Esophagus (tissue), 2 donors: ENCODE measurements at regions not wholly inside any gene's neighbourhood (a gene's known extent, or its start where the extent isn't known, plus 50 kb on each side); places are given as distances from the start of the nearest gene placed in this dataset.

Experiments used
- H3K27ac ChIP-seq, 2 donors: one replicate each; pipeline ENCODE4 v1.5.1; 2013; ENCODE audit warnings: low read depth in 2 of 2, mild to moderate bottlenecking in 2 of 2, inconsistent platforms in 1 of 2, low read length in 1 of 2, moderate library complexity in 1 of 2
- H3K27me3 ChIP-seq, 2 donors: one replicate each; pipeline ENCODE4 v1.6.1; 2013; ENCODE audit warnings: low read length in 2 of 2, control low read depth in 1 of 2, mild to moderate bottlenecking in 1 of 2; ENCODE audit not compliant: insufficient read depth in 2 of 2, control insufficient read depth in 1 of 2
- H3K36me3 ChIP-seq, 2 donors: one replicate each; pipeline ENCODE4 v1.6.1; 2013; ENCODE audit warnings: low read length in 1 of 2; ENCODE audit not compliant: control insufficient read depth in 2 of 2, insufficient read depth in 2 of 2
- H3K4me1 ChIP-seq, 2 donors: one replicate each; pipeline ENCODE4 v1.6.1; 2013; ENCODE audit warnings: low read length in 1 of 2; ENCODE audit not compliant: control insufficient read depth in 2 of 2, insufficient read depth in 2 of 2
- H3K4me3 ChIP-seq, 2 donors: one replicate each; pipeline ENCODE4 v1.5.1; 2013; ENCODE audit warnings: low read length in 2 of 2, mild to moderate bottlenecking in 2 of 2, low read depth in 1 of 2, moderate library complexity in 1 of 2
- H3K9me3 ChIP-seq, 2 donors: one replicate each; pipeline ENCODE4 v1.6.1; 2013; ENCODE audit warnings: mild to moderate bottlenecking in 2 of 2, low read depth in 1 of 2, low read length in 1 of 2, moderate library complexity in 1 of 2; ENCODE audit not compliant: control insufficient read depth in 2 of 2, insufficient read depth in 1 of 2
- WGBS, 2 donors: extraction: QIAGEN DNeasy Blood & Tissue Kit; methylation state at CpG; one replicate each; pipeline ENCODE4 v1.1.7; 2013; 5-methylcytosine and 5-hydroxymethylcytosine counted together
- donor health status: healthy with polysubstance abuse.
- donor health status: Bipolar disorder and iron deficiency.

GRCh38 chr13:107157271-107157670, 589.3 kb upstream of the ARGLU1 start:
- Histone ChIP-seq H3K27ac (no peak overlapping the region), H3K36me3 (no peaks in the 10 kb centered on the region), H3K9me3 (no peaks in the 10 kb centered on the region), H3K27me3 (no peaks in the 10 kb centered on the region), H3K4me1 (no peaks in the 10 kb centered on the region), H3K4me3 (no peak overlapping the region)
- 53 to 70% methylated on average over 2 of the region's 2 CpGs for WGBS, 2 donors

DNA sequence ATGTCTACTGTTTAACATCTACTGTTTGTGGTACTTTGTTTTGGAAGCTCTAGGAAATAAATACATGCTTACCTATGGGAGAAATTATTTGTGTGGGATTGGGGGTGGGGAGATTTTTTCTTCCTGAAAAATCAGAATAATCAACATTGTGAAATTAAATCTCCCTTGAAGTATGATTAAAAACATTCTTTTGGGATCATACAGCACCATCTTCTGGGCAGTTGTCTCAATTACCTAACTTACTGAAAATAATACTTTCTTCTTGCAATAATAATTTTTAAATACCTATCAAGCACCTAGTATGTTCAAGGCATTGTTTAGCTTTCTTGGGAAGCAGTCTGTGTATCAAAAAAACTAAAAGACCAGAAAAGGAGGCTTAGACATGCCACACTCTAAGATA, 576.5 kb upstream of the ARGLU1 start:
- Histone ChIP-seq H3K4me1 (no peaks in the 10 kb centered on the region), H3K36me3 (no peaks in the 10 kb centered on the region), H3K27ac (no peak overlapping the region), H3K9me3 (no peaks in the 10 kb centered on the region), H3K4me3 (no peak overlapping the region), H3K27me3 (no peaks in the 10 kb centered on the region)

DNA sequence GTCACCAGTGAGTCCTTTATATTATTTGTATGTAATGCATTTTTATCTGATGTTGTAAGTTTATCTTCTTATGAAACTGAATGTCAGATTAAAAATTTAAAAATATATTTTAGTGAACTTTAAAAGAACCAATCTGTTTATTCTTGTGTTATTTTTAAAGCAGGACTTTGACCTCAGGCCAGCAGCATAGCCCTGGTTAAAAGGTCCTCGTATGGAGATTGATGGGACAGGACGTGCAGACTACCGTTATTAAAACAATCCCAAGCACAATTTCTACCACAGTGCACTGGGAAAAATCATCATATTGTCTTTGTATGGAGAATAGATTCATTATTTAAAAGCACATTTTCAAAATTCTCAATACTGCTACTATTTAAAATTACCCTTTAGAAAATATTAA, 573.8 kb upstream of the ARGLU1 start:
- Histone ChIP-seq H3K4me1 (no peaks in the 10 kb centered on the region), H3K9me3 (no peaks in the 10 kb centered on the region), H3K4me3 (no peak overlapping the region), H3K27me3 (no peaks in the 10 kb centered on the region), H3K27ac (no peak overlapping the region), H3K36me3 (no peaks in the 10 kb centered on the region)
- 56 to 63% methylated on average over 3 of the region's 3 CpGs for WGBS, 2 donors

- Histone ChIP-seq H3K27ac (no peak overlapping the region), H3K27me3 (no peaks in the 10 kb centered on the region), H3K4me1 (no peaks in the 10 kb centered on the region), H3K4me3 (no peak overlapping the region), H3K36me3 (no peaks in the 10 kb centered on the region), H3K9me3 (no peaks in the 10 kb centered on the region)
- WGBS, 2 donors, result 29 to 53% methylated on average over 1 of the region's 1 CpG
Measured at GRCh38 chr13:107139006-107139405, 571.1 kb upstream of the ARGLU1 start.

GRCh38 chr13:107138486-107138885, 570.5 kb upstream of the ARGLU1 start:
- H3K27me3 ChIP-seq, result no peaks in the 10 kb centered on the region
- no peaks in the 10 kb centered on the region for H3K9me3 ChIP-seq
- 62 to 79% methylated on average over 1 of the region's 1 CpG for WGBS, 2 donors
- H3K4me3 ChIP-seq, result no peak overlapping the region
- H3K27ac ChIP-seq, result no peak overlapping the region
- H3K36me3 ChIP-seq, result no peaks in the 10 kb centered on the region
- H3K4me1 ChIP-seq, result no peaks in the 10 kb centered on the region

DNA sequence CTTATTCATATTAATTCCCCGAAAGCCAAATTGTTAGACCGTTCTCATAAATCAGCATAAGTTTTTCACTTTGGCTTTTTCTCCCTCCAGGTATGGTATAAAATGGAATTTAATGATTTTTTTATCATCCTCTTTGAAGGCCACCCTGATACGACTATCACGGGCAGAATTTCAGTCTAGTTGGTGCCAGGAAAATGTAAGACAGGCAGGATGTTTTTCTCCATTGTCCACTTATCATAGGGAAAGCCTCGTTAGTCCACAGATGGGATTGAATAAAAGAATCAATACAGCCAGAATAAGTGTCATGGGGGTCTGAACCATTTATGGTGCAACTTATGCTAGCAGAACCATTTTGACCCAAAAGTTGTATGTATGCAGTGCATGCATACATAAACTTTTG, 566.0 kb upstream of the ARGLU1 start:
- H3K9me3 ChIP-seq, result peaks cover 0 to 3% of the 10 kb centered on the region in 2 donors
- H3K27ac ChIP-seq, result no peak overlapping the region
- H3K4me1 ChIP-seq, result no peaks in the 10 kb centered on the region
- H3K27me3 ChIP-seq, result no peaks in the 10 kb centered on the region
- H3K36me3 ChIP-seq, result no peaks in the 10 kb centered on the region
- H3K4me3 ChIP-seq, result no peak overlapping the region
- 79 to 85% methylated on average over 5 of the region's 5 CpGs for WGBS, 2 donors

GRCh38 chr13:107130566-107130965, 562.6 kb upstream of the ARGLU1 start:
- 64 to 69% methylated on average over 1 of the region's 1 CpG for WGBS, 2 donors

GRCh38 chr13:107124730-107125129, 556.8 kb upstream of the ARGLU1 start:
- H3K9me3 ChIP-seq, result no peaks in the 10 kb centered on the region
- H3K27me3 ChIP-seq, result no peaks in the 10 kb centered on the region
- WGBS, 2 donors, result 43 to 52% methylated on average over 5 of the region's 5 CpGs
- H3K4me3 ChIP-seq, result no peak overlapping the region
- no peaks in the 10 kb centered on the region for H3K36me3 ChIP-seq
- H3K27ac ChIP-seq, result no peak overlapping the region
- H3K4me1 ChIP-seq, result no peaks in the 10 kb centered on the region

More at GRCh38 chr13:107130566-107130965, 562.6 kb upstream of the ARGLU1 start:
- H3K4me3 ChIP-seq, result no peak overlapping the region
- H3K27me3 ChIP-seq, result no peaks in the 10 kb centered on the region
- peaks cover 0 to 3% of the 10 kb centered on the region in 2 donors for H3K9me3 ChIP-seq
- H3K4me1 ChIP-seq, result no peaks in the 10 kb centered on the region
- no peaks in the 10 kb centered on the region for H3K36me3 ChIP-seq
- H3K27ac ChIP-seq, result no peak overlapping the region

- Histone ChIP-seq H3K36me3 (no peaks in the 10 kb centered on the region), H3K4me3 (no peak overlapping the region), H3K27me3 (no peaks in the 10 kb centered on the region), H3K27ac (no peak overlapping the region), H3K4me1 (no peaks in the 10 kb centered on the region), H3K9me3 (no peaks in the 10 kb centered on the region)
- 0 to 1% methylated on average over 2 of the region's 2 CpGs for WGBS, 2 donors
Measured at GRCh38 chr13:107124129-107124718, 556.3 kb upstream of the ARGLU1 start.

- WGBS, 2 donors, result 43 to 75% methylated on average over 1 of the region's 1 CpG
- H3K4me3 ChIP-seq, result no peak overlapping the region
- H3K27me3 ChIP-seq, result no peaks in the 10 kb centered on the region
- no peaks in the 10 kb centered on the region for H3K9me3 ChIP-seq
- no peak overlapping the region for H3K27ac ChIP-seq
- no peaks in the 10 kb centered on the region for H3K4me1 ChIP-seq
- no peaks in the 10 kb centered on the region for H3K36me3 ChIP-seq
Measured at GRCh38 chr13:107121793-107122192, 553.9 kb upstream of the ARGLU1 start.
